Right kidney (tissue), 1 donor: ENCODE measurements at regions not wholly inside any gene's neighbourhood (a gene's known extent, or its start where the extent isn't known, plus 50 kb on each side); places are given as distances from the start of the nearest gene placed in this dataset.
"Not testable (repeated sequence)": the region's sequence is repeated elsewhere in the genome, so short reads cannot be mapped to it uniquely, and the experiment has no call there.

Experiments
- DNase-seq: peaks from one replicate; pipeline ENCODE4 v3.0.0-alpha.2; 2016

GRCh38 chr5:17829456-17829855 lies 195.2 kb downstream of the TAF11L14 start:
- DNase-seq: no peak

GRCh38 chr5:17831279-17831678 lies 197.0 kb downstream of the TAF11L14 start:
- DNase-seq: no peak

GRCh38 chr5:17832949-17833745 lies 198.9 kb downstream of the TAF11L14 start:
- DNase-seq: no peak

GRCh38 chr5:17837757-17838156 lies 203.5 kb downstream of the TAF11L14 start:
- no peak for DNase-seq

- DNase-seq: no peak
Measured at GRCh38 chr5:17838469-17838868, 204.2 kb downstream of the TAF11L14 start.

GRCh38 chr5:17839848-17840247 lies 205.6 kb downstream of the TAF11L14 start:
- no peak for DNase-seq

- DNase-seq: no peak
Measured at GRCh38 chr5:17846496-17846895, 212.2 kb downstream of the TAF11L14 start.

GRCh38 chr5:17847286-17847685 lies 213.0 kb downstream of the TAF11L14 start:
- no peak for DNase-seq

GRCh38 chr5:17852111-17852510 lies 217.9 kb downstream of the TAF11L14 start:
- DNase-seq: no peak

- DNase-seq: no peak
Measured at GRCh38 chr5:17852740-17853139, 218.5 kb downstream of the TAF11L14 start.

- no peak for DNase-seq
Measured at GRCh38 chr5:17854901-17855300, 220.6 kb downstream of the TAF11L14 start.

GRCh38 chr5:17860660-17861315 lies 226.5 kb downstream of the TAF11L14 start:
- no peak for DNase-seq

- not testable (repeated sequence) for DNase-seq
Measured at GRCh38 chr5:17864903-17865302, 230.6 kb downstream of the TAF11L14 start.

- not testable (repeated sequence) for DNase-seq
Measured at GRCh38 chr5:17865966-17866365, 231.7 kb downstream of the TAF11L14 start.

GRCh38 chr5:17872204-17872603 lies 237.9 kb downstream of the TAF11L14 start:
- no peak for DNase-seq

GRCh38 chr5:17878541-17878940 lies 244.3 kb downstream of the TAF11L14 start:
- no peak for DNase-seq

- DNase-seq: no peak
Measured at GRCh38 chr5:17879276-17879675, 245.0 kb downstream of the TAF11L14 start.

GRCh38 chr5:17880869-17881268 lies 246.6 kb downstream of the TAF11L14 start:
- DNase-seq: no peak

- DNase-seq: no peak
Measured at GRCh38 chr5:17882760-17883488, 248.7 kb downstream of the TAF11L14 start.

GRCh38 chr5:17888155-17888554 lies 253.9 kb downstream of the TAF11L14 start:
- no peak for DNase-seq

- no peak for DNase-seq
Measured at GRCh38 chr5:17890501-17890900, 256.2 kb downstream of the TAF11L14 start.

- DNase-seq: no peak
Measured at GRCh38 chr5:17891881-17892280, 257.6 kb downstream of the TAF11L14 start.

- DNase-seq: no peak
Measured at GRCh38 chr5:17893026-17893635, 258.9 kb downstream of the TAF11L14 start.
